Activated naive CD4-positive, alpha-beta T cell treated with anti-CD3 and anti-CD28 coated beads for 36 hours (primary cell): ENCODE measurements at regions not wholly inside any gene's neighbourhood (a gene's known extent, or its start where the extent isn't known, plus 50 kb on each side); places are given as distances from the start of the nearest gene placed in this dataset.
"Not testable (repeated sequence)": the region's sequence is repeated elsewhere in the genome, so short reads cannot be mapped to it uniquely, and the experiment has no call there.

Experiments used
- CTCF ChIA-PET: fragments of 350-600 bp; sonication (Branson Sonifier 250); formaldehyde crosslinking; loops from one replicate; lab custom pipeline; 2021; ENCODE audit warnings: antibody characterized with exemption; lab: Charles Lee
- DNase-seq: peaks from one replicate; pipeline ENCODE4 v3.0.0-alpha.2; 2020
- H3K27ac Mint-ChIP-seq: one replicate; pipeline ENCODE4 v1.8.0; 2021; ENCODE audit warnings: mild to moderate bottlenecking, mixed read lengths
- H3K27me3 Mint-ChIP-seq: one replicate; pipeline ENCODE4 v1.8.0; 2021; ENCODE audit warnings: low read depth, mixed read lengths
- H3K36me3 Mint-ChIP-seq: one replicate; pipeline ENCODE4 v1.8.0; 2021; ENCODE audit warnings: low read depth, mixed read lengths
- H3K4me1 Mint-ChIP-seq: one replicate; pipeline ENCODE4 v1.8.0; 2021; ENCODE audit warnings: low read depth, mixed read lengths
- H3K4me3 Mint-ChIP-seq: one replicate; pipeline ENCODE4 v1.8.0; 2021; ENCODE audit warnings: mild to moderate bottlenecking, moderate library complexity, mixed read lengths
- H3K9me3 Mint-ChIP-seq: one replicate; pipeline ENCODE4 v1.8.0; 2021; ENCODE audit warnings: mixed read lengths
- intact Hi-C: fragments of 100-400 bp; cut with micrococcal nuclease; formaldehyde crosslinking; loops from one replicate; pipeline ENCODE4 v1.15.1; 2023

DNA sequence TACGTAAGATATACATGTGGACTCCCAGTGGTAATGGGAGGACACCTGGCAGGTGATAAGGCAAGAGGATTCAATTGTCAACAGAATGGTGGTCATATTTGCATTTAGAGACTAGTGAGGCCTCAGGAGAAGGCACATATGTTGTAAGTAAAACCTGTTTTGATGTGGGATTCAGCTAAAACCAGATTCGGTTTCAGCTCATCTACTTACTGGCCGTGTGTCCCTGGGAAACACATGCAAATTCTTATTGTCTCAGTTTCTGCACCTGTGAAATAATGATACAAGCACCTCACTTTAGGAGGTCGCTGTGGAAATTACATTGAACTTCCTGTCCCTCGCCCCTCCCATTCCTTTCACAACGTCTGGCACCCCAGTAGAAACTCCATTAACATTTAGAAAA, 78.9 kb upstream of the FIBIN start:
- H3K27me3 Mint-ChIP-seq, result no peaks in the 10 kb centered on the region
- H3K9me3 Mint-ChIP-seq, result peaks cover 5% of the 10 kb centered on the region
- no peak for DNase-seq
- H3K4me1 Mint-ChIP-seq, result no peaks in the 10 kb centered on the region
- no peak overlapping the region for H3K27ac Mint-ChIP-seq
- CTCF ChIA-PET, result no interaction called here
- H3K4me3 Mint-ChIP-seq, result no peak overlapping the region
- H3K36me3 Mint-ChIP-seq, result no peaks in the 10 kb centered on the region
- intact Hi-C loops, result no loop called here

DNA sequence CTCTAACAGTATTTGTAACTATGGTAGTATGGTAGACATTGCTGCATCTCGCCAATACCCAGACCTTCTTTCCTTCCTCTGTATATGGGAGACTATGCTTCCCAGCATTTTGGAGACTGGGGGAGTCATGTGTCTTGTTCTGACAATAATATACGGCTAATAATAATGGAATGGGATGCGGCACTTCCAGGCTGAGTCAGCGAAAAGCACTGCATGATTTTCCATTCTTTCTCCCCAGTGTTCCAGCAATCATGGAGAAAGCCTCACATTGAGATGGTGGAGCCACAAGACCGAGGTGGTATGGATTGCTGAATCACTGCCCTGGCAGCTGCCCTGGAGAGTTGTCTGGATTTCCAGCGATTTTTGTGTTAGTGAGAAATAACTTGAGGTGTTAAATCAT, 77.1 kb upstream of the FIBIN start:
- no peak overlapping the region for H3K27ac Mint-ChIP-seq
- CTCF ChIA-PET, result no interaction called here
- H3K4me1 Mint-ChIP-seq, result no peaks in the 10 kb centered on the region
- peaks cover 5% of the 10 kb centered on the region for H3K9me3 Mint-ChIP-seq
- intact Hi-C loops, result no loop called here
- H3K36me3 Mint-ChIP-seq, result no peaks in the 10 kb centered on the region
- H3K27me3 Mint-ChIP-seq, result no peaks in the 10 kb centered on the region
- no peak overlapping the region for H3K4me3 Mint-ChIP-seq
- DNase-seq, result no peak

DNA sequence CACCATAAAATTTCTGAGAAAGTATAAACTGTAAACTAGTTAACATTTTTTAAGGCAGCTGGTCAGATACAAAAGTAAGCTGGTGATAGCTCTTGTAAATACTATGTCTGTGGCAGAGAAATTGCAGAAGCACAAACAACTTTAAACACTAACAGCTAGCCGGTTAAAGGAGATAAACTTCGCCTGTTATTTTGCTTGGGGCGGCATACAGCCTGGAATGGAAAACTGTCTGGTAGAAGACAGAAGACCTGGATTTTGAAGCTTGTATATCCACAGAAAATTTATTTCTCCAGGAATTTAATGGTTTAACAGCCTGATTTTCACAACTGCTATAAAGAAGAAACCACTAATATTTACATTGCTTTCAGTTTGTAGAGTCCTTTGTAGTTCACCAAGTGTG, 65.3 kb upstream of the FIBIN start:
- H3K9me3 Mint-ChIP-seq, result peaks cover 2% of the 10 kb centered on the region
- H3K36me3 Mint-ChIP-seq, result no peaks in the 10 kb centered on the region
- H3K4me3 Mint-ChIP-seq, result no peak overlapping the region
- intact Hi-C loops, result no loop called here
- no peak for DNase-seq
- CTCF ChIA-PET, result interaction anchor here (0.6 kb wide), 1 partner anchor 150 kb away, joined by 3 read pairs; no protein-coding TSS in a partner anchor
- H3K4me1 Mint-ChIP-seq, result no peaks in the 10 kb centered on the region
- no peak overlapping the region for H3K27ac Mint-ChIP-seq
- H3K27me3 Mint-ChIP-seq, result no peaks in the 10 kb centered on the region

DNA sequence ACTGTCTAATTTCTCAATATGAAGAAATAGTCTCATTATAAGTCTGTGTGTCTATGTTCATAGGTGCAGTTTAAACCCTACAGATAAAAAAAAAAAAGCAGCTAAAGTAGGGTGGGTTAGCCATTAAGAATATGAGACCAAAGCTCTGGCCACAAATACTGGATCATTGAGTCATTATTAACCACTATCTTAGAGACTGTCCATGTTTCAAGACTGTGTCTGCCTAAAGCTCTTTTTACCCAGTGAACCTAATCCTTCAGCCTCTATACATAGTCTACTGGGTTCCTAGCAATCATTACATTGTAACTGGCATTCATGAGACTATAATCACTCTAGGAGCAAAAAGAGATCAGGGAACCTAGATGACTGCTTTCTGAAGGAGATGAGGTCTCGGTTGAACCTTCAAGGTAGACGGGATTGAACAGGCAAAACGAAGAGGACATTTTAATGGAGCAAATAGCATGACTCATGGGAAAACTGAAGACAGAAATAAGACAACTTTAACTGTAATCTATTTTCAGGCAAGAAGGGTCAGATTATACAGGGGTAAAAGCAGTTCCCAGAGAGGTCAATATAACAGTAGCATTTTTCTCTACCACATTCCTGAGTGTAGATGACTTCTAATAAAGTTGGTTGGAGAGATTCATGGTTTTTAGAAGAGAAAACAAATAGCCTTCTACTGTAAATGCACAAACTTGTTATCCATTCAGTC, 64.0 kb upstream of the FIBIN start:
- Mint-ChIP-seq H3K9me3 (peaks cover 2% of the 10 kb centered on the region), H3K4me3 (no peak overlapping the region), H3K27ac (no peak overlapping the region), H3K4me1 (no peaks in the 10 kb centered on the region), H3K27me3 (no peaks in the 10 kb centered on the region), H3K36me3 (no peaks in the 10 kb centered on the region)
- DNase-seq, result no peak
- CTCF ChIA-PET, result no interaction called here
- intact Hi-C loops, result no loop called here

DNA sequence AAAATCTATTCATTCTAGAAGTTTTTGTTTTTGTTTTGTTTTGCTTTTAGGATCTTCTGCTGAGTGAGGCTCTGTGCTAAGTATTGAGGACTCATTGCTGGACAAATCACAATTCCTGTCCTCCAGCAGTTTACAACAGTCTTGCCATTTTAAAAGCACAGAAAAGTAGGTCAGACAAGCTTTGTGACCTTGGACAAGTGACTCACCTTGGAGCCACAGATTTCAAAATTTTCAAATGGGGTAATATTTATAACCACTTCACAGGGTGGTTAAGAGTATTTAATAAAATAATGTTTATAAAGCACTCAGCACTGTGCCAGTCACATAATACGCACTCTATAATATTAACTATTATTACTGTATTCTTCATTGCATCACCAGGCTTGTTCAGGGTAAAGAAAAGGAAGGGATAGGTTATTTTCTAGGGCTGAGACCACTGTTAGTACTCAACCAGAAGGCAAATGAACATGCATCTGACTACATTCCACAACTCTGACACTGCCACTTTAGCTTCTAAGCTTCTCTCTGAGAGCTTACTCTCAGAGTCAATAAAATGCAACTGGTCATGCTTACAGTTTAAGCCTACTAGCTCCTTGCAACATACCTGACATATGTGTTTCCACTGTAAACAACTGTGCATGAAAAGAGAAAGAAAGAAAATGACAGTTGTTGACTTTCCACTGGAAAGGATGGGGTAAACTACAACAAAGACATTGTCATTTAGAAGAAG, 63.2 kb upstream of the FIBIN start:
- H3K36me3 Mint-ChIP-seq, result no peaks in the 10 kb centered on the region
- intact Hi-C loops, result no loop called here
- no peaks in the 10 kb centered on the region for H3K27me3 Mint-ChIP-seq
- peaks cover 2% of the 10 kb centered on the region for H3K9me3 Mint-ChIP-seq
- H3K4me1 Mint-ChIP-seq, result no peaks in the 10 kb centered on the region
- CTCF ChIA-PET, result no interaction called here
- DNase-seq, result no peak
- H3K4me3 Mint-ChIP-seq, result no peak overlapping the region
- no peak overlapping the region for H3K27ac Mint-ChIP-seq

DNA sequence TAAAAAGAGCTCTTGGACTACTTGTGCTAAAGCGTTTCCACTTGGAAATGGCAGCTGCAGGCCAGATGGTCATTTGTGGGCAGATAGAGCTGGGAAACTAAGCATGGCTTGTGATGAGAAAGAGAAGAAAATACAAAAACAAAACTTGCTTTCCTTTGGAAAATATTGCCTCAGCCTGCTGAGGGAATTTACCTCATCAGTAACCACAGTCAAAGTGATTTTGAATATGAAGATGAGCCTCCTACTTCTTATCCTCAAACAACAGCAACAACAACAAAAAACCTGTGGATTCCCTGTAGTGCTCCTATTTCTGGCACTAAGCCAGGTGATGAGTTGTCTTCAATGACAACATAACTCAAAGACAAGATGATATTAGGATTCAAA, 62.7 kb upstream of the FIBIN start:
- Mint-ChIP-seq H3K4me1 (no peaks in the 10 kb centered on the region), H3K36me3 (no peaks in the 10 kb centered on the region), H3K27me3 (no peaks in the 10 kb centered on the region), H3K4me3 (no peak overlapping the region), H3K27ac (no peak overlapping the region), H3K9me3 (peaks cover 2% of the 10 kb centered on the region)
- no peak for DNase-seq
- intact Hi-C loops, result no loop called here
- CTCF ChIA-PET, result no interaction called here

DNA sequence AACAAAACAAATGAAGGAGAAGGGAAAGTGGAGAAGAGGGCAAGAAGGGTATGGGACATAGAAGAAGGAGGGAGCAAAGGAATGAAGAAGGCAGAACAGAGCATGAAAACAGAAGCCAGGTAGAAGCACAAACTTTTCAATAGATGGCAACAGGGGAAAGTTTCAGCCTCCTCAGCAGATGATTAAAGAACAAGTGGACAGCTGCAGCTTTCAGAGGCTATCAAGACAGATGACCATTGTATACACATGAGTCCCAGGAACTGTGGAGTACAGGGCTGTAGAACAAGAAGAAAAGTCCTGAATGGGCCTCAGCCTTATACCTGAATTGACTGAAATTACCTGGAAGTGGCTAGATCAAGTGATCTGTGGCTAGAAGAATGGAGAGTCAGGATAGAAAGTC, 62.0 kb upstream of the FIBIN start:
- CTCF ChIA-PET, result no interaction called here
- no peaks in the 10 kb centered on the region for H3K27me3 Mint-ChIP-seq
- H3K4me1 Mint-ChIP-seq, result no peaks in the 10 kb centered on the region
- DNase-seq, result no peak
- H3K4me3 Mint-ChIP-seq, result no peak overlapping the region
- no peak overlapping the region for H3K27ac Mint-ChIP-seq
- no peaks in the 10 kb centered on the region for H3K36me3 Mint-ChIP-seq
- intact Hi-C loops, result no loop called here
- peaks cover 2% of the 10 kb centered on the region for H3K9me3 Mint-ChIP-seq

DNA sequence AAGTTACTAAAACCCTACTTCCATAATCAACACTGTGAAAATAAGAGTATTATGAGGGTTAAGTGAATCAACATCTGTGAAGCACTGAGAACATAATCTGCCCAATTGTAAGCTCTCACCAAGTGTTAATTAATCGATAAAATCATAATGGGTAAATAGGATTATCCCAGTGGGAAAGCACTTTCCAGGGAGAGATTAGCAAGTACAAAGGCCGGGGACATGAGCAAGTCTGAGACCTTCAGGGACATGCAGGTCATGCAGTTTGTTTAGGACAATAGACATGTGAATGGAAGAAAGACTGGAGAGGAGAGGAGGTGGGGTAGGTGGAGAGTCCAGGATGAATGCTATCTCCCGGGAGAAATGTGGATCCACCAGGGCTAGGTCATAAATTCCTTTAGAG, 57.8 kb upstream of the FIBIN start:
- Mint-ChIP-seq H3K27me3 (no peaks in the 10 kb centered on the region), H3K4me1 (no peaks in the 10 kb centered on the region), H3K4me3 (no peak overlapping the region), H3K27ac (no peak overlapping the region), H3K9me3 (peaks cover 6% of the 10 kb centered on the region), H3K36me3 (no peaks in the 10 kb centered on the region)
- no peak for DNase-seq
- intact Hi-C loops, result no loop called here
- CTCF ChIA-PET, result no interaction called here

DNA sequence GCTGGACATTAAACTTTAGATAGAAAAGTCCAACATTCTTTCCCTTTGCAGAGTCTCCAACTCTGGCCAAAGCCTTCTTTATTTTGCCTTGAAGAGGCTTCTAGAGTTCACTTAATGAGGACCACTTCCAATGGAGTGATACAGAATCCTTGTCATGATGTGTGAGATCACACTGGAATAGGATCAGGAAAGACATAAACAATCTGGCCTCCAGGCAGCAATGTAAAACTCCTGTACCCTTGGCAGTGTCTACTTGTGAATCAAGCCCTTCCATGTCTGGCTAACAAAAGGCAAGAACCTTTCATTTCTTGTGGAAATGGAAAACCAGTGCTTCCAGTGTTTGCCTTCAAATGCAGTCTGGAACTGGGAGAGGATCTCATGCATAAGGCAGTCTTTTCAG, 56.5 kb upstream of the FIBIN start:
- Mint-ChIP-seq H3K27me3 (no peaks in the 10 kb centered on the region), H3K9me3 (peaks cover 6% of the 10 kb centered on the region), H3K27ac (no peak overlapping the region), H3K4me1 (no peaks in the 10 kb centered on the region), H3K4me3 (no peak overlapping the region), H3K36me3 (no peaks in the 10 kb centered on the region)
- CTCF ChIA-PET, result no interaction called here
- intact Hi-C loops, result no loop called here
- DNase-seq, result no peak

DNA sequence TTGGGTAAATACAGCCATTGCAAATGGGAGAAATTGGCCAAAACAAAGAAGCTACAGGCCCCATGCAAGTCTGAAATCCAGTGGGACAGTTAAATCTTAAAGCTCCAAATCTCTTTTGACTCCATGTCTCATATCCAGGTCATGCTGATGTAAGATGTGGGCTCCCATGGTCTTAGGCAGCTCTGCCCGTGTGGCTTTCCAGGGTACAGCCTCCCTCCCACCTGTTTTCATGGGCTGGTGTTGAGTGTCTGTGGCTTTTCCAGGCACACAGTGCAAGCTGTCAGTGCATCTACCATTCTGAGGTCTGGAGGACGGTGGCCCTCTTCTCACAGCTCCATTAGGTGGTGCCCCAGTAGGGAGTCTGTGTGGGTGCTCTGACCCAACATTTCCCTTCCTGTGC, 53.4 kb upstream of the FIBIN start:
- H3K9me3 Mint-ChIP-seq, DNase-seq, H3K4me1 Mint-ChIP-seq, intact Hi-C loops, H3K27ac Mint-ChIP-seq, H3K36me3 Mint-ChIP-seq, H3K4me3 Mint-ChIP-seq, CTCF ChIA-PET, H3K27me3 Mint-ChIP-seq: not testable (repeated sequence)

DNA sequence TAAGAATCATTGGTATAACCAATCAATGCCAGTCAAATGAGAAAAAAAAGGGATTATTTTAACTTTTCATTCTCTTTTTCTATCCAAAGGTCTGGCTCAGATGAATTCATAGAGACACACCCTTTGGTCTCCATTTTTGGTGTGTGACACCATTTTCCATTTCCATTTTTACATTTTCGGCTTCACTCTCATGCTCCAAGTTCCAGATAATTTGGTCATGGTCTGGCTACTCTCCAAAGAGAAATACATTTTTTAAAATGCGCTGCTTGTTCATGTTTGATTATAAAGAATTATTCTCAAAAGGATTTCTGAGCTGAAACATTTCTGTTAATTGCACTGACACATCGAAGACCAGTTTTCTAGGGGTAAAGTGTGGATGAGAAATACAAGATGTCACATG, 51.6 kb upstream of the FIBIN start:
- Mint-ChIP-seq H3K4me1 (no peaks in the 10 kb centered on the region), H3K27ac (no peak overlapping the region), H3K9me3 (peaks cover 4% of the 10 kb centered on the region), H3K36me3 (no peaks in the 10 kb centered on the region), H3K27me3 (no peaks in the 10 kb centered on the region), H3K4me3 (no peak overlapping the region)
- no peak for DNase-seq
- CTCF ChIA-PET, result no interaction called here
- intact Hi-C loops, result no loop called here

DNA sequence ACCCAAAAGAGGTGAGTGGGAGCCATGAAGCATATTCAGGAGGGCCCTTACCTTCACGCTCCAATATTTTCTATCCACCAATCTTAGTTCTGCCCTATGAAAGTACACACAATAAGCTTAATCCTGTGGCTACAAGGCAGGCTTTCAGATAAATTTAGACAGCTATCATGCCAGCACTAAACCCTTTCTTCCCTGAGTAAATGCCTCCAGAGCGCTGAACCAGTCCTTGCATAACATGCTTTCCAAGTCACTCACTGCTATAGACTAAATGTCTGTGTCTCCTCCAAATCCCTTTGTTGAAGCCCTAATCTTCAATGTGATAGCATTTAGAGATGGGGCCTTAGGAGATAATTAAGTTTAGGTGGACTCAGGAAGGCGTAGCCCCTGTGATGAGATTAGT, 50.3 kb upstream of the FIBIN start:
- Mint-ChIP-seq H3K27me3 (no peaks in the 10 kb centered on the region), H3K4me1 (no peaks in the 10 kb centered on the region), H3K4me3 (no peak overlapping the region), H3K36me3 (no peaks in the 10 kb centered on the region), H3K27ac (no peak overlapping the region), H3K9me3 (peaks cover 4% of the 10 kb centered on the region)
- CTCF ChIA-PET, result no interaction called here
- intact Hi-C loops, result no loop called here
- DNase-seq, result no peak
